Thymus (tissue), 11 donors: ENCODE measurements at regions not wholly inside any gene's neighbourhood (a gene's known extent, or its start where the extent isn't known, plus 50 kb on each side); places are given as distances from the start of the nearest gene placed in this dataset.

Experiments used
- DNase-seq, 9 donors: peaks; one replicate each; pipeline ENCODE4 v3.0.0-alpha.2; 2013; ENCODE audit warnings: low spot score in 9 of 9, low read depth in 6 of 9, missing footprints in 1 of 9
- H3K27ac ChIP-seq, 2 donors: one replicate each; pipeline ENCODE4 v1.5.1; 2013; ENCODE audit warnings: control low read depth in 1 of 2, low read depth in 1 of 2, low read length in 1 of 2, mild to moderate bottlenecking in 1 of 2, moderate library complexity in 1 of 2
- H3K27me3 ChIP-seq, 2 donors: one replicate each; pipeline ENCODE4 v1.5.1; 2013; ENCODE audit warnings: low read length in 1 of 2; ENCODE audit not compliant: control insufficient read depth in 2 of 2, insufficient read depth in 1 of 2
- H3K36me3 ChIP-seq, 2 donors: one replicate each; pipeline ENCODE4 v1.5.1; 2013; ENCODE audit warnings: low read length in 1 of 2, mild to moderate bottlenecking in 1 of 2, moderate library complexity in 1 of 2; ENCODE audit not compliant: control insufficient read depth in 2 of 2, insufficient read depth in 2 of 2
- H3K4me1 ChIP-seq, 2 donors: one replicate each; pipeline ENCODE4 v1.5.1; 2013; ENCODE audit warnings: low read length in 2 of 2; ENCODE audit not compliant: control insufficient read depth in 2 of 2, insufficient read depth in 2 of 2
- H3K4me3 ChIP-seq, 2 donors: one replicate each; pipeline ENCODE4 v1.5.1; 2013; ENCODE audit warnings: low read length in 2 of 2, control low read depth in 1 of 2, mild to moderate bottlenecking in 1 of 2
- H3K9me3 ChIP-seq, 2 donors: one replicate each; pipeline ENCODE4 v1.5.1; 2013; ENCODE audit warnings: low read length in 1 of 2, mild to moderate bottlenecking in 1 of 2; ENCODE audit not compliant: control insufficient read depth in 2 of 2, insufficient read depth in 1 of 2
- WGBS: extraction: QIAGEN DNeasy Blood & Tissue Kit; methylation state at CpG from one replicate; pipeline ENCODE4 v1.1.7; 2013; 5-methylcytosine and 5-hydroxymethylcytosine counted together
- donor health status: healthy.

GRCh38 chr22:48096851-48097665, 1334.6 kb downstream of the TBC1D22A start:
- H3K27me3 ChIP-seq = no peaks in the 10 kb centered on the region
- peak overlapping the region; percentile 94 to 96 for H3K27ac ChIP-seq
- no peak overlapping the region for H3K4me3 ChIP-seq
- WGBS = 71% methylated on average over 13 of the region's 13 CpGs
- no peaks in the 10 kb centered on the region for H3K36me3 ChIP-seq
- DNase-seq = peak in 1 of 9 donors; percentile 53
- H3K9me3 ChIP-seq = peaks cover 0 to 5% of the 10 kb centered on the region in 2 donors
- H3K4me1 ChIP-seq = peaks cover 53 to 60% of the 10 kb centered on the region in 2 donors

- DNase-seq = no peak
- Histone ChIP-seq H3K27ac (peak overlapping the region; percentile 12 to 94), H3K36me3 (no peaks in the 10 kb centered on the region), H3K4me3 (no peak overlapping the region), H3K9me3 (no peaks in the 10 kb centered on the region), H3K27me3 (no peaks in the 10 kb centered on the region), H3K4me1 (peaks cover 57 to 60% of the 10 kb centered on the region in 2 donors)
- WGBS = 81% methylated on average over 7 of the region's 7 CpGs
Measured at GRCh38 chr22:48096411-48096810, 1334.0 kb downstream of the TBC1D22A start.

GRCh38 chr22:48093981-48094380, 1331.5 kb downstream of the TBC1D22A start:
- peaks cover 51 to 60% of the 10 kb centered on the region in 2 donors for H3K4me1 ChIP-seq
- H3K36me3 ChIP-seq = no peaks in the 10 kb centered on the region
- no peaks in the 10 kb centered on the region for H3K9me3 ChIP-seq
- no peaks in the 10 kb centered on the region for H3K27me3 ChIP-seq
- no peak overlapping the region for H3K27ac ChIP-seq
- WGBS = 80% methylated on average over 8 of the region's 8 CpGs
- no peak for DNase-seq
- H3K4me3 ChIP-seq = no peak overlapping the region

GRCh38 chr22:48092866-48093265, 1330.4 kb downstream of the TBC1D22A start:
- H3K4me1 ChIP-seq = peaks cover 44 to 54% of the 10 kb centered on the region in 2 donors
- H3K4me3 ChIP-seq = no peak overlapping the region
- H3K27ac ChIP-seq = no peak overlapping the region
- H3K27me3 ChIP-seq = no peaks in the 10 kb centered on the region
- H3K9me3 ChIP-seq = no peaks in the 10 kb centered on the region
- no peaks in the 10 kb centered on the region for H3K36me3 ChIP-seq
- no peak for DNase-seq
- 98% methylated on average over 4 of the region's 4 CpGs for WGBS

GRCh38 chr22:48091656-48092223, 1329.3 kb downstream of the TBC1D22A start:
- Histone ChIP-seq H3K27me3 (no peaks in the 10 kb centered on the region), H3K4me1 (peaks cover 33 to 50% of the 10 kb centered on the region in 2 donors), H3K9me3 (no peaks in the 10 kb centered on the region), H3K27ac (no peak overlapping the region), H3K36me3 (no peaks in the 10 kb centered on the region), H3K4me3 (no peak overlapping the region)
- WGBS = 96% methylated on average over 10 of the region's 10 CpGs
- DNase-seq = no peak

GRCh38 chr22:48091060-48091650, 1328.7 kb downstream of the TBC1D22A start:
- Histone ChIP-seq H3K4me1 (peaks cover 35 to 49% of the 10 kb centered on the region in 2 donors), H3K27ac (no peak overlapping the region), H3K27me3 (no peaks in the 10 kb centered on the region), H3K9me3 (no peaks in the 10 kb centered on the region), H3K4me3 (no peak overlapping the region), H3K36me3 (no peaks in the 10 kb centered on the region)
- WGBS = 58% methylated on average over 11 of the region's 11 CpGs
- peak in 1 of 9 donors; percentile 65 for DNase-seq

GRCh38 chr22:48090332-48090672, 1327.9 kb downstream of the TBC1D22A start:
- Histone ChIP-seq H3K4me1 (peaks cover 40 to 53% of the 10 kb centered on the region in 2 donors), H3K36me3 (no peaks in the 10 kb centered on the region), H3K27me3 (no peaks in the 10 kb centered on the region), H3K27ac (no peak overlapping the region), H3K9me3 (no peaks in the 10 kb centered on the region), H3K4me3 (peak overlapping the region in 1 of 2 donors; percentile 5)
- no peak for DNase-seq
- 51% methylated on average over 7 of the region's 7 CpGs for WGBS

- Histone ChIP-seq H3K27ac (no peak overlapping the region), H3K36me3 (no peaks in the 10 kb centered on the region), H3K4me3 (peak overlapping the region in 1 of 2 donors; percentile 5), H3K4me1 (peaks cover 42 to 57% of the 10 kb centered on the region in 2 donors), H3K9me3 (no peaks in the 10 kb centered on the region), H3K27me3 (peaks cover 0 to 1% of the 10 kb centered on the region in 2 donors)
- no peak for DNase-seq
- WGBS = 67% methylated on average over 19 of the region's 19 CpGs
Measured at GRCh38 chr22:48089601-48090331, 1327.3 kb downstream of the TBC1D22A start.
